HG03103 (cell line): ENCODE measurements at regions not wholly inside any gene's neighbourhood (a gene's known extent, or its start where the extent isn't known, plus 50 kb on each side); places are given as distances from the start of the nearest gene placed in this dataset.

Source experiments
- ATAC-seq: cut with Tn5 transposase; IDR thresholded peaks from one replicate; pipeline ENCODE4 v1.9.1; 2021; ENCODE audit warnings: low read depth; ENCODE audit not compliant: unreplicated experiment

- ATAC-seq = no peak
Measured at GRCh38 chr1:21347072-21347581, 56.9 kb upstream of the ECE1 start.

GRCh38 chr1:21346365-21347071 is 56.3 kb upstream of the ECE1 start:
- no peak for ATAC-seq

GRCh38 chr1:21344750-21345443 is 54.6 kb upstream of the ECE1 start:
- ATAC-seq = peak; percentile 12

GRCh38 chr1:21344098-21344749 is 54.0 kb upstream of the ECE1 start:
- ATAC-seq = no peak

- ATAC-seq = no peak
Measured at GRCh38 chr1:21342961-21343838, 52.9 kb upstream of the ECE1 start.

- ATAC-seq = no peak
Measured at GRCh38 chr1:21341517-21342078, 51.3 kb upstream of the ECE1 start.

- no peak for ATAC-seq
Measured at GRCh38 chr1:21341022-21341421, 50.8 kb upstream of the ECE1 start.

GRCh38 chr1:21340230-21340945 is 50.1 kb upstream of the ECE1 start:
- no peak for ATAC-seq
